ENCODE measurements at regions not wholly inside any gene's neighbourhood (a gene's known extent, or its start where the extent isn't known, plus 50 kb on each side); places are given as distances from the start of the nearest gene placed in this dataset.

- ATAC-seq (no peak), DNase-seq (no peak)
- Histone ChIP-seq H3K9me3 (no peaks in the 10 kb centered on the region), H3K36me3 (no peaks in the 10 kb centered on the region), H3K4me1 (peaks cover 4% of the 10 kb centered on the region), H3K27me3 (ENCODE audit: low read depth) (no peaks in the 10 kb centered on the region), H3K27ac (no peak overlapping the region), H3K4me3 (no peak overlapping the region)
- intact Hi-C loops (cut with DNase I) = no loop called here
- TF ChIP-seq, protein P1, sequence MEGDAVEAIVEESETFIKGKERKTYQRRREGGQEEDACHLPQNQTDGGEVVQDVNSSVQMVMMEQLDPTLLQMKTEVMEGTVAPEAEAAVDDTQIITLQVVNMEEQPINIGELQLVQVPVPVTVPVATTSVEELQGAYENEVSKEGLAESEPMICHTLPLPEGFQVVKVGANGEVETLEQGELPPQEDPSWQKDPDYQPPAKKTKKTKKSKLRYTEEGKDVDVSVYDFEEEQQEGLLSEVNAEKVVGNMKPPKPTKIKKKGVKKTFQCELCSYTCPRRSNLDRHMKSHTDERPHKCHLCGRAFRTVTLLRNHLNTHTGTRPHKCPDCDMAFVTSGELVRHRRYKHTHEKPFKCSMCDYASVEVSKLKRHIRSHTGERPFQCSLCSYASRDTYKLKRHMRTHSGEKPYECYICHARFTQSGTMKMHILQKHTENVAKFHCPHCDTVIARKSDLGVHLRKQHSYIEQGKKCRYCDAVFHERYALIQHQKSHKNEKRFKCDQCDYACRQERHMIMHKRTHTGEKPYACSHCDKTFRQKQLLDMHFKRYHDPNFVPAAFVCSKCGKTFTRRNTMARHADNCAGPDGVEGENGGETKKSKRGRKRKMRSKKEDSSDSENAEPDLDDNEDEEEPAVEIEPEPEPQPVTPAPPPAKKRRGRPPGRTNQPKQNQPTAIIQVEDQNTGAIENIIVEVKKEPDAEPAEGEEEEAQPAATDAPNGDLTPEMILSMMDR (IDR thresholded peaks at IDR 0.05) = no peak
These were observed 407.2 kb downstream of the HLX start for GRCh38 chr1:221286399-221286798.

- ATAC-seq (no peak), DNase-seq (no peak)
- H3K36me3 ChIP-seq = no peaks in the 10 kb centered on the region
- H3K27me3 ChIP-seq (ENCODE audit: low read depth) = no peaks in the 10 kb centered on the region
- H3K27ac ChIP-seq = no peak overlapping the region
- no peaks in the 10 kb centered on the region for H3K4me1 ChIP-seq
- no peaks in the 10 kb centered on the region for H3K9me3 ChIP-seq
- TF ChIP-seq, protein P1 (IDR thresholded peaks at IDR 0.05) = no peak
- H3K4me3 ChIP-seq = no peak overlapping the region
- intact Hi-C loops (cut with DNase I) = no loop called here
These were observed 409.9 kb downstream of the HLX start for GRCh38 chr1:221289103-221289502.

DNA sequence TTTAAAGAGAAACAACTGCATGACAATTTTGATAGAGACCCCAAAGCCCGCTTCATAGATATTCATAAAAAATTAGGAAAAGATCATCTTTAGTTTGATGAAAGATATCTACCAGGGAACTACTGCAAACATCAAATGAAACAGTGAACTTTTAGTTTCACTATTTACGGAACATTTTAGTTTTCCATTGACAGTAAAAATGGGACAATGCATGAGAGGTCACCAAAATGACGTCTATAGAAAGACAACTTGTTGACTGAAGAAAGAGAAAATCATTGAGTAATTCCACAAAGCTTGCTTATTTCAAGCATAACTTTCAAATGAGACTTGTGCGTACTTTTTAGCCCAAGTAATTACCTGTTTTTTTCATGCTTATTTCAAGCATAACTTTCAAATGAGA, 411.4 kb downstream of the HLX start:
- TF ChIP-seq, protein P1 (IDR thresholded peaks at IDR 0.05) = no peak
- Histone ChIP-seq H3K9me3 (no peaks in the 10 kb centered on the region), H3K4me3 (no peak overlapping the region), H3K27ac (no peak overlapping the region), H3K36me3 (no peaks in the 10 kb centered on the region), H3K4me1 (no peaks in the 10 kb centered on the region), H3K27me3 (ENCODE audit: low read depth) (no peaks in the 10 kb centered on the region)
- intact Hi-C loops (cut with DNase I) = no loop called here
- DNase-seq (no peak), ATAC-seq (no peak)

- no peak for DNase-seq
- H3K27me3 ChIP-seq (ENCODE audit: low read depth) = no peaks in the 10 kb centered on the region
- no peak overlapping the region for H3K4me3 ChIP-seq
- no peak for ATAC-seq
- H3K4me1 ChIP-seq = no peaks in the 10 kb centered on the region
- intact Hi-C loops (cut with DNase I) = no loop called here
- no peak overlapping the region for H3K27ac ChIP-seq
- no peaks in the 10 kb centered on the region for H3K36me3 ChIP-seq
- TF ChIP-seq, protein P1 (IDR thresholded peaks at IDR 0.05) = no peak
- H3K9me3 ChIP-seq = no peaks in the 10 kb centered on the region
These were observed 411.9 kb downstream of the HLX start for GRCh38 chr1:221291113-221291512.

- Histone ChIP-seq H3K27me3 (ENCODE audit: low read depth) (no peaks in the 10 kb centered on the region), H3K9me3 (no peaks in the 10 kb centered on the region), H3K36me3 (no peaks in the 10 kb centered on the region), H3K27ac (no peak overlapping the region), H3K4me3 (no peak overlapping the region), H3K4me1 (no peaks in the 10 kb centered on the region)
- TF ChIP-seq, protein P1 (IDR thresholded peaks at IDR 0.05) = no peak
- intact Hi-C loops (cut with DNase I) = no loop called here
- no peak for DNase-seq
- ATAC-seq = no peak
These were observed 413.4 kb downstream of the HLX start for GRCh38 chr1:221292652-221293051.

DNA sequence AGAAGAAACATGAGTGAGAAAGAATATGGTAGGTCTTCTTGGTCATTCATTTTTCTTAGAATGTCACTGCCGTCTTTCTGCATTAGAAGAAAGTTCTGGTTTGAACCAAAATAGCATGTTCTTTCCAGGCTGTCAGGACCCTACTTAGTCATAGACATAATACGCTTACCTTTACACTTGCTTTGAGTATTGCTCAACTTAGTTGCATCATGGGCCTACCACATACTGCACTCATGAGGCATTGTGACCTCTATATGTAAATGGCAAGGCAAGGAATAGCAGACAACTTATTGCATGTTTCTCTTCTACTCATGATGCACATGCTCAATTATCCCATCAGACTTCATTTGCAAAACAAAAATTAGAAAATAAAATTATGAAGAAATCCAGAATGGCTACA, 415.0 kb downstream of the HLX start:
- TF ChIP-seq, protein P1 (IDR thresholded peaks at IDR 0.05) = no peak
- Histone ChIP-seq H3K27me3 (ENCODE audit: low read depth) (no peaks in the 10 kb centered on the region), H3K4me1 (no peaks in the 10 kb centered on the region), H3K27ac (no peak overlapping the region), H3K4me3 (no peak overlapping the region), H3K36me3 (no peaks in the 10 kb centered on the region), H3K9me3 (no peaks in the 10 kb centered on the region)
- no peak for ATAC-seq
- DNase-seq = no peak
- intact Hi-C loops (cut with DNase I) = no loop called here
